ENCODE measurements at regions not wholly inside any gene's neighbourhood (a gene's known extent, or its start where the extent isn't known, plus 50 kb on each side); places are given as distances from the start of the nearest gene placed in this dataset.

DNA sequence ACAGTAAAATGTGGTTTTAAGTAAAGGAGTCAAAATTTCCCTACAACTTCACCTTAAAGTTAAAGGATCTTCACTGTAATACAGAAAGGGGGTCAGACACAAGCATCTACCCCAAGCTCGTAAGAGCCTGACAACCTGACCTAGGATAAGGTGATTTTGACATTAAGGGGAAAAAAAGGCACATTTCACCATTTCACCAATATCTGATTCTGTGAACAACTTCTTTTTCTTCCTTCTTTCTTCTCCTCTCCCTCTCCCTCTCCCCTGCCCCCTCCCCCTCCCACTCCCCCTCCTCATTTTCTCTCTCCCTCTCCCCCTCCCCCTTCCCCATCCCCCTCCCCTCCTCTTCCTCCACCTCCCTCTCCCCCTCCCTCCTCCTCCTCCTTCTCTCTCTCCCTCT lies 796.7 kb upstream of the ARGLU1 start:
- Mint-ChIP-seq H3K4me3 (no peak overlapping the region), H3K9me3 (no peaks in the 10 kb centered on the region), H3K36me3 (ENCODE audit: low read depth) (no peaks in the 10 kb centered on the region), H3K27me3 (ENCODE audit: low read depth) (no peaks in the 10 kb centered on the region), H3K4me1 (no peaks in the 10 kb centered on the region), H3K27ac (ENCODE audit: unreplicated experiment) (no peak overlapping the region)
- TF ChIP-seq, protein P1, sequence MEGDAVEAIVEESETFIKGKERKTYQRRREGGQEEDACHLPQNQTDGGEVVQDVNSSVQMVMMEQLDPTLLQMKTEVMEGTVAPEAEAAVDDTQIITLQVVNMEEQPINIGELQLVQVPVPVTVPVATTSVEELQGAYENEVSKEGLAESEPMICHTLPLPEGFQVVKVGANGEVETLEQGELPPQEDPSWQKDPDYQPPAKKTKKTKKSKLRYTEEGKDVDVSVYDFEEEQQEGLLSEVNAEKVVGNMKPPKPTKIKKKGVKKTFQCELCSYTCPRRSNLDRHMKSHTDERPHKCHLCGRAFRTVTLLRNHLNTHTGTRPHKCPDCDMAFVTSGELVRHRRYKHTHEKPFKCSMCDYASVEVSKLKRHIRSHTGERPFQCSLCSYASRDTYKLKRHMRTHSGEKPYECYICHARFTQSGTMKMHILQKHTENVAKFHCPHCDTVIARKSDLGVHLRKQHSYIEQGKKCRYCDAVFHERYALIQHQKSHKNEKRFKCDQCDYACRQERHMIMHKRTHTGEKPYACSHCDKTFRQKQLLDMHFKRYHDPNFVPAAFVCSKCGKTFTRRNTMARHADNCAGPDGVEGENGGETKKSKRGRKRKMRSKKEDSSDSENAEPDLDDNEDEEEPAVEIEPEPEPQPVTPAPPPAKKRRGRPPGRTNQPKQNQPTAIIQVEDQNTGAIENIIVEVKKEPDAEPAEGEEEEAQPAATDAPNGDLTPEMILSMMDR (conservative IDR thresholded peaks at IDR 0.05), result no peak
- DNase-seq (ENCODE audit: low read depth, low spot score), result no peak

DNA sequence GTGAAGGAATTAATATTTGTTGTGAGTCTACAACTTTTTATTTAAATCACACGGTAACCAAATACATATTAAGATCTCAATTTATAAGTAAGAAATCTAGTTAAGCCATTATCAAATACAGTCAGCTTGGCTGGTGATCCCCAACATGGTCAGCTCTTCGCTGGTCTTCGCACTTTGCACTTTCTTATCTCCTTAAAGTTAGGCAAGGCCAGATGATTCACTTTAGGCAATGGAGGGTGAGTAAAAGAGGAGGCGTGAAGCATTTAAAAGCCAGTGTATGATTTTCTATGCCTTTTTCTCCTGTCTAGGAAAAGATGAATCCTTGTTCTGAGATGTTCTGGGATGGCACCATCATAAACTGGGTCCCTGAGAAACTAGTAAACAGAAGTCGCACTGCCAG lies 793.7 kb upstream of the ARGLU1 start:
- H3K4me3 Mint-ChIP-seq, result no peak overlapping the region
- no peak overlapping the region for H3K27ac Mint-ChIP-seq (ENCODE audit: unreplicated experiment)
- no peaks in the 10 kb centered on the region for H3K4me1 Mint-ChIP-seq
- no peaks in the 10 kb centered on the region for H3K9me3 Mint-ChIP-seq
- no peaks in the 10 kb centered on the region for H3K36me3 Mint-ChIP-seq (ENCODE audit: low read depth)
- no peak for DNase-seq (ENCODE audit: low read depth, low spot score)
- TF ChIP-seq, protein P1 (conservative IDR thresholded peaks at IDR 0.05), result no peak
- no peaks in the 10 kb centered on the region for H3K27me3 Mint-ChIP-seq (ENCODE audit: low read depth)

DNA sequence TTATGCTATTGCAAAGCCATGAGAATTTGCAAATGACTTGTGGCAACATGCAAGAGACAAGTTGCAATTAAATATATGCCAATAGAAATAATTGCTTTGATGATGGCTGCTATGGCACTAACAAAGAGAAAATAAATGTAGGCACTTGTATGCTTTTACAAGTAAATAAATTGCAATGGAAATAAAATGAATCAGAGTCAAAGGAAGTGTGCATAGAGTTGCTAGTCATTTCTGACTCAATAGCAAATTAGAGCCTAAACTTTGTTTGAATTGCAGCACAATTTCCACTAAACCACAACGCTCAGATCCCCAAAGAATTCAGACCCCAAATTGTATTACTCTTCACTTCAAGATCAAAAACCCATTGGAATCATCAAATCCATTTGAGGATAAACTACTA lies 792.1 kb upstream of the ARGLU1 start:
- Mint-ChIP-seq H3K27me3 (ENCODE audit: low read depth) (no peaks in the 10 kb centered on the region), H3K36me3 (ENCODE audit: low read depth) (no peaks in the 10 kb centered on the region), H3K27ac (ENCODE audit: unreplicated experiment) (no peak overlapping the region), H3K4me3 (no peak overlapping the region), H3K9me3 (no peaks in the 10 kb centered on the region), H3K4me1 (no peaks in the 10 kb centered on the region)
- DNase-seq (ENCODE audit: low read depth, low spot score), result no peak
- TF ChIP-seq, protein P1 (conservative IDR thresholded peaks at IDR 0.05), result no peak

DNA sequence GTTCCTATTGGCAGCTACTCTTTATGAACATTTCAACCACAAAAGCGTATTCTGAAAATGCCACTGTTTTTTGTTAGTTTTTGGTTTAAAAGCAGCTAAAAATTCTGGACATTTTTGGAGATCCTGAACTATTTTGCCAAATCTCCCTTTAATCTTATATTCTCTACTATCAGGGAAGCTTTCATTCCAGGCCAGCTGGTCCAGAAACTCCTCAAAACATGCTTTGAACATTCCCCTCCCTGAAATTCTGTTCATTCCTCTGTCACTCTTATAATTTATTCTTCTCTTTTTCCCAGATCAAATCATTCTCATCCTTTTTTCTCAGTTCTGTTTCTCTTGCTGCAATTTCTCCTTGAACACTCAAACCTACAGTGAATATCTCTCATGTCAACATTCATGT lies 790.9 kb upstream of the ARGLU1 start:
- no peaks in the 10 kb centered on the region for H3K36me3 Mint-ChIP-seq (ENCODE audit: low read depth)
- no peaks in the 10 kb centered on the region for H3K4me1 Mint-ChIP-seq
- TF ChIP-seq, protein P1 (conservative IDR thresholded peaks at IDR 0.05), result no peak
- no peak overlapping the region for H3K27ac Mint-ChIP-seq (ENCODE audit: unreplicated experiment)
- no peak overlapping the region for H3K4me3 Mint-ChIP-seq
- H3K27me3 Mint-ChIP-seq (ENCODE audit: low read depth), result no peaks in the 10 kb centered on the region
- no peak for DNase-seq (ENCODE audit: low read depth, low spot score)
- no peaks in the 10 kb centered on the region for H3K9me3 Mint-ChIP-seq

DNA sequence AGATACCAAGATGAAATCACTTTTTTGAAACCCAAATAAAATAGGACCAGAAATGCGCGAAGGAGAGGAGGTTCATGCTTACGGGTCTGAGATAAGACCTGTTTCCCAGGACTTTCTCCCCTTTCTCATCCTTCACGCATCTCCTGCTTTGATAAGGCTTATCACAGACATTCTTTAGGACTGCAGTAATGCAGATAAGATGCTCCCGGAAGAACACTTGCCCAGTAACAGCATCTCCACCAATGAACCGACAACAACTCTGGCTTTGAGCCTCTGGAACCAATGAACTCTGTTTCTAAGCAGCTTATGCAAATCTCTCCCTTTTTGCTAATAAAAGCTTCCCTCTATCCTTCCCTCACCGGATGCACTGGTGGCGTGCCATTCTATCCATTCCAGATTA lies 783.4 kb upstream of the ARGLU1 start:
- Mint-ChIP-seq H3K27me3 (ENCODE audit: low read depth) (no peaks in the 10 kb centered on the region), H3K27ac (ENCODE audit: unreplicated experiment) (no peak overlapping the region), H3K4me3 (no peak overlapping the region), H3K9me3 (no peaks in the 10 kb centered on the region), H3K4me1 (no peaks in the 10 kb centered on the region), H3K36me3 (ENCODE audit: low read depth) (no peaks in the 10 kb centered on the region)
- TF ChIP-seq, protein P1 (conservative IDR thresholded peaks at IDR 0.05), result no peak
- no peak for DNase-seq (ENCODE audit: low read depth, low spot score)

DNA sequence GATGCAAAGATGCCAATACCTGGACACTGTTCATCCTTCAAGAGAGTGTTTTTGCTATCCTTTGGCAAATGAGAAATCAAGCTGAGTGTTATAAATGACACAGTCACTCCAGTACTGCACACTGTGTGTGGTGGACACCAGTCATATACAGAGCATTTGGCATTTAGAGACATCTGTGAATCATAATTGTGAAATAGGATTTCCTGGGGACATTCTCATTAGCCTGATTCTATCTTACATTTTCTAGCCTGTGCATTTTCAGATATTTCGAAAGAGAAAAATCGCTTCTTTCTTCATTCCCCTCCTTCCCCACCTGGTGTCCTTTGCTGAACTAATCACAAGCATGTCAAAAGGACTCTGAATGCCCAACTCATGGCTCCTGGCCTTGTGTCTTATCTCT lies 781.0 kb upstream of the ARGLU1 start:
- no peak overlapping the region for H3K27ac Mint-ChIP-seq (ENCODE audit: unreplicated experiment)
- no peaks in the 10 kb centered on the region for H3K9me3 Mint-ChIP-seq
- H3K27me3 Mint-ChIP-seq (ENCODE audit: low read depth), result no peaks in the 10 kb centered on the region
- no peaks in the 10 kb centered on the region for H3K36me3 Mint-ChIP-seq (ENCODE audit: low read depth)
- no peak for DNase-seq (ENCODE audit: low read depth, low spot score)
- TF ChIP-seq, protein P1 (conservative IDR thresholded peaks at IDR 0.05), result no peak
- H3K4me1 Mint-ChIP-seq, result no peaks in the 10 kb centered on the region
- H3K4me3 Mint-ChIP-seq, result no peak overlapping the region

All from neural crest cell (in vitro differentiated cells).